ENCODE measurements at regions not wholly inside any gene's neighbourhood (a gene's known extent, or its start where the extent isn't known, plus 50 kb on each side); places are given as distances from the start of the nearest gene placed in this dataset.

- no peak overlapping the region for H3K27ac ChIP-seq (ENCODE audit: low read depth)
- no peaks in the 10 kb centered on the region for H3K4me1 ChIP-seq (ENCODE audit: insufficient read depth)
- H3K4me3 ChIP-seq: no peak overlapping the region
- H3K9me2 ChIP-seq (ENCODE audit: insufficient read depth): no peaks in the 10 kb centered on the region
- Mint-ChIP-seq H3K4me1 (no peaks in the 10 kb centered on the region; the same call in 2 of the 3 replicates), H3K9me3 (no peaks in the 10 kb centered on the region; the same call in 2 of the 3 replicates), H3K27ac (no peak overlapping the region), H3K27me3 (ENCODE audit: insufficient read depth, low read depth, poor library complexity) (peaks cover 5% of the 10 kb centered on the region), H3K36me3 (ENCODE audit: low read depth) (no peaks in the 10 kb centered on the region; the same call in 2 of the 3 replicates), H3K4me3 (no peak overlapping the region)
- no peak for TF ChIP-seq JUNB (IDR thresholded peaks at IDR 0.05; ENCODE audit: unreplicated experiment)
- no peak for TF ChIP-seq ZNF331 (CRISPR knock-in tag; IDR thresholded peaks at IDR 0.05; ENCODE audit: low read depth)
- no peak for TF ChIP-seq EZH2phosphoT487 (IDR thresholded peaks at IDR 0.05; ENCODE audit: unreplicated experiment)
- TF ChIP-seq NANOG (IDR thresholded peaks at IDR 0.05; ENCODE audit: borderline replicate concordance): no peak
- TF ChIP-seq EZH2 (IDR thresholded peaks at IDR 0.05; ENCODE audit: low read depth, unreplicated experiment): no peak
- TF ChIP-seq REST (IDR thresholded peaks at IDR 0.05; ENCODE audit: unreplicated experiment): no peak
- TF ChIP-seq CTCF (conservative IDR thresholded peaks at IDR 0.05; ENCODE audit: low read depth in 2 of 2): no peak
- TF ChIP-seq ZNF462 (CRISPR knock-in tag; IDR thresholded peaks at IDR 0.05): no peak
- no peak for TF ChIP-seq STAT1 (IDR thresholded peaks at IDR 0.05; ENCODE audit: unreplicated experiment)
- TF ChIP-seq ETS1 (IDR thresholded peaks at IDR 0.05): no peak
- no peak for TF ChIP-seq POLR2AphosphoS5 (IDR thresholded peaks at IDR 0.05; ENCODE audit: low read depth)
- no peak for TF ChIP-seq CREB1 (CRISPR knock-in tag; IDR thresholded peaks at IDR 0.05; ENCODE audit: low read depth)
- TF ChIP-seq ZNF114 (CRISPR knock-in tag; IDR thresholded peaks at IDR 0.05): no peak
- H3K36me3 ChIP-seq (ENCODE audit: insufficient read depth): no peaks in the 10 kb centered on the region
- no peaks in the 10 kb centered on the region for H3K79me2 ChIP-seq (replicated peaks; ENCODE audit: insufficient read depth)
- no peaks in the 10 kb centered on the region for H3K27me3 ChIP-seq (ENCODE audit: insufficient read depth)
- H3F3A ChIP-seq (replicated peaks; ENCODE audit: low read depth): no peaks in the 10 kb centered on the region
- ATAC-seq (no peak), DNase-seq (ENCODE audit: low spot score) (no peak)
- no peak overlapping the region for H2AFZ ChIP-seq
- H4K20me1 ChIP-seq (replicated peaks; ENCODE audit: insufficient read depth): no peaks in the 10 kb centered on the region
- H3K4me2 ChIP-seq: no peak overlapping the region
These were observed 1072.4 kb downstream of the BRD1 start for GRCh38 chr22:48755059-48755949.

All from GM23338 (cell line).